SHP77 (cell line): ENCODE measurements at regions not wholly inside any gene's neighbourhood (a gene's known extent, or its start where the extent isn't known, plus 50 kb on each side); places are given as distances from the start of the nearest gene placed in this dataset.
"Not testable (repeated sequence)": the region's sequence is repeated elsewhere in the genome, so short reads cannot be mapped to it uniquely, and the experiment has no call there.

Experiments used
- DNase-seq, 2 experiments: peaks; one replicate each; lab custom pipeline; 2025; lab: John Stamatoyannopoulos, UW

DNA sequence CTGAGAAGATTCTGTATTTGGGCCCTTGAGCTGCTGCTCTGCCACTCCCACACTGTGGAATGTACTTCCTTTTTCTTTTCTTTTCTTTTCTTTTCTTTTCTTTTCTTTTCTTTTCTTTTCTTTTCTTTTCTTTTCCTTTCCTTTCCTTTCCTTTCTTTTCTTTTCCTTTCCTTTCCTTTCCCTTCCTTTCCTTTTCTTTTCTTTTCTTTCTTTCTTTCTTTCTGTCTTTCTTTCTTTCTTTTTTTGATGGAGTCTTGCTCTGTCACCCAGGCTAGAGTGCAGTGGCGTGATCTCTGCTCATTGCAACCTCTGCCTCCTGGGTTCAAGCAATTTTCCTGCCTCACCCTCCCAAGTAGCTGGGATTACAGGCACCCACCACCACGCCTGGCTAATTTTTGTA is 89.8 kb downstream of the DNAAF6 start:
- DNase-seq: not testable (repeated sequence)

DNA sequence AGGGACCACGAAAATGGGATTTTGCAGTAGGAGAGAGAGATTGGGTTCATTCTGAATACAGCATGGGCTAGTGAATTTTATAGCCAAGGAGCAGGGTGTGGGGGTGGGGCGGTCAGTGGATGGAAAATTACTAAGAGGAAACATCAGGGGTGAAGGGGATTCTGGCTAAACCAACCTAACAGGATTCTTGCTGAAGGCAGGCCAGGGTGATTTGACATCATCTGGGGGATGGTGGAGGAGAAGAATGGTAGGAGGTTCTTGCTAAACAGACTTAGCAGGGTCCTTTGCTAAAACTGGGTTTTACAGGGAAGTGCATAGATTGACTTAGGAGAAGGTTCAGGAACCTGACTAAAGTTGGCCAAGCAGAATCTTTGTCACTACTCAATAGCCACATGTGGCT is 91.9 kb downstream of the DNAAF6 start:
- DNase-seq: no peak

DNA sequence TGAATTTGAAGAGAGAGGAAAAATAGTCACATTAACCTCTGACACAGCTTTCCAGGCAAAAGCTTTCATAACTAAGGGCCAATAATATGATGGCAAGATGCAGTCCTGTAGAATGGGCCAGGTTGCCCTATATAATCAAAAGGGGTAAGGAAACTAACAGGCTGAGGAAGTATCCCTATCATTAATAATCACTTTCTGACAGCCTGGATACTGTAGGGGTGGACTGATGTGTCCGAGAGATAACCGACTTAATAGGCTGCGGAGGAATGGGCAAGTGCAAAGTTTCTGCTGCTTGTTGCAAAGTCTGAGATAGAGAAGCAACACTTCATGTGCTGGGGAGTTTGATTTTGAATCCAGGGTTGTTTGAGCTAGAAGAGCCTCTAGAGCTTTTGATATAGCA is 94.8 kb downstream of the DNAAF6 start:
- no peak for DNase-seq

DNA sequence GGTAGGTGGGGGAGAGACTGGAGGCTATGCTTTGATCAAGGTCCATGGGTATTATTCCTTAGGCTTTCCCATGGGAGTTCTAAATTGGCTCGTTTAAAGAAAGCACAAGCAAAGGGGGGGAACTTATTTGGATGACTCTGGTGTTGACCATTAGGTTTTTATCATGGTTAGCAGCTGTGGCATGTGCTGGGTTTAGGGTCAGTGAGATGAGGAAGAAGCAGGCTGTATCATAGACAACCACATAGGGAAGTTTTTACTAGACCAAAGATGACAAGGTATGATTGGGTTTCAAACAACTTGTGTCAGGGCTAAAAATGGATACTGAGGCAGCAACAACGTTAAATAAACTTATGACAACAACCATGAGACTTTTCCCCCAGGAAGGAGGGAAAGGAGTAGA is 97.7 kb downstream of the DNAAF6 start:
- DNase-seq: no peak

DNA sequence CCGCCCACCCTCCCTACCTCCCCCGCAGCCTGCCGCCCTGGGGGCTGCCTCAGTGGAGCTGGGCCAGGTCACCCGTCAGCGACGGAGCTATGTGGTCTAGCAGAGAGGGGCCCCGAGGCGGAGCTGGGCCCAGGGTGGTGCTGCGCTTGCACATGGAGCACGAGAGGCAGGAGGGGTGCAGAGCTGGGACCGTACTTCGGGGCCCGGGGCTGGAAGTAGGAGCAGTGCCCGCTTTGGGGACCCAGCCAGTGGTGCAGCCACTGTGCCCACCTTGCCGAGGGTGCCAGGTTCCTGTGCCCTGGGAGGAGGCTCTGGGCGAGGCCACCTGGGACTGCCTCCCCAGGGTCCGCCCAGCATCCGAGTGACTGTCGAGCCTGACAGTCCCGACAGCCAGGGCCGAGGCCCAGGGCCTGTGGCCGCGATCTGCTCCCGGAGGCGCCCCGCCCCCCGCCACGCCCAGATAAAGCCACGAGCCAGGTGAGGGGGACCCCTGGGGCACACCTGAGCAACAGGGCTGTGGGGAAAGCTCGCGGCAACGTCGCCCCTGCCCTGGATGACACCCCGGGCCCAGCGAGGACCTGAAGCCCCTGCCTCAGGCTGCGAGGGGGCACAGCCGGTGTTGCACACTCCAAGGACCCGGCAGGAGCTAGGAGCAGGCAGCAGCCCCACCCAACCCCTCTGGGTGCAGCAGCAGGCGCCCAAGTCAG is 117.5 kb downstream of the DNAAF6 start:
- DNase-seq: no peak

DNA sequence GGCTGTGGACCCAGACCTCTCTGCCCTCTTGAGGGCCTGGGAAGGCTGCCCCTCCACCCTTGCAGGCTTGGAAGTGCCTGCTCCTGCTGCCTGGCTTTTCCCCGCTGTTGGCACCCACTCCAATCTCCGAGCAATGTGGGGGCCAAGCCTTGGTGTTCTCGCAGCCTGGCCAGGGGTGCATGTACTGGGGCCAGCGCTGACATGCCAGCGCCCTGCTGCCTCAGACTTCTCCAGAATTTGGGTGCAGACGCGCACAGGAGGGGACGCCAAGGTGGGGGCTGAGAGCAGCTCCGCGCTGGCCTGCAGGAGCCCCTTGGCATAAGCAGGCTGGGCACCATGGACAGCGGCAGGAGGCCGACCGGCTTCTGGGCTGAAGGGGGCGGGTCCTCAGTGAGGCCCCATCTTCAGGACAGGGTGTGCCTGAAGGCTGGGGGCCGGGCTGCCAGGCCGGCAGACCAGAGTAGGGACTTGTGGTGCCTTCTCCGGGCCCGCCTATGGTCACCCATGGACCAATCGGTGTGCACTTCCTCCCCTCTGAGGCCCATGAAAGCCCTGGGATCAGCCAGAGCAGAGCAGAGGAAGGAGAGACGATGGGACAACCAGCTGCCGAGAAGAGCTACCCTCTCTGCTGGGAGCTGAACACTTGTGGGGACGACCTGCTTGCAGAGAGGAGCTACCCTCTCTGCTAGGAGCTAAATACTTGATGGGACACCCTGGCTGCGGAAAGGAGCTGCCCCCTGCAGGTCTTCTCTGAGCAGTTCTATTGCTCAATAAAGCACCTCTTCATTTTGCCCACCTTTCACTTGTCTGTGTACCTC is 118.3 kb downstream of the DNAAF6 start:
- DNase-seq: peak in 1 of 2 experiments; percentile 4

DNA sequence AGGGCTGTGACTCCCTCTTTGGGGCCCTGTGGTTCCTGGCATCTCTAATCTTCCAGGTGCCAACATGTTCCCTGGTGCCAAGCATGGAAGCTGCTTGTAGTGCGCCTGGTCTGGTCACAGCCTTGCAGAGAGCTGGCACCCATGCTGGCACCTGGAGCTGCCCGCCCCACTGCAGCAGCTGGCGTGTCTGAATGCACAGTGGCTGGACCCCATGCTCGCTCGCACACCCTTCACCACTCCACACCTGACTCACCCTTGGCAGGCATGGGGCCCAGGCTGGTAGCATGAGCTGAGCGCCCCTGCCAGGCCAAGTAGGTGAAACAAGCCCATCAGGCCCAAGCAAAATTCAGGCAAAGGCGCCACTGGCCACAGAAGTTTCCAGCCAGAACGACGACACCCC is 119.1 kb downstream of the DNAAF6 start:
- peak in 1 of 2 experiments; percentile 0 for DNase-seq

DNA sequence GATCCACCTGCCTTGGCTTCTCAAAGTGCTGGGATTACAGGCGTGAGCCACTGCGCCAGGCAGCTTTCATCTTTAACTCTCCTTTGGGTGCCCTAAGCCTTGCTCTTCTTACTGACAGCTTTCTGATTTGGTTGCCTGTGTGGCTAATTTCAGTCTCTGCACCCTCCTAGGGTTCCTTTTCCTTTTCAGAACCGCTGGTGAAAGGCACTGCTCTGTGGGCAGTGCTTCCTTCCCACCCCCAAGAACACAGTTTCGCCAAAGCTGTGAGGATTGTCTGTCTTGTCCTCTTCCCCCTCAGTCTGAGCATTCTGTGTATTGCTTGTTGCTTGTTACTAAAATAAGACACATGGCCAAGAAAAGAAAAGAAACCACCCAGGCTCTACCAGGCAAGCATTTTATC is 101.4 kb upstream of the FRMPD3 start:
- no peak for DNase-seq

DNA sequence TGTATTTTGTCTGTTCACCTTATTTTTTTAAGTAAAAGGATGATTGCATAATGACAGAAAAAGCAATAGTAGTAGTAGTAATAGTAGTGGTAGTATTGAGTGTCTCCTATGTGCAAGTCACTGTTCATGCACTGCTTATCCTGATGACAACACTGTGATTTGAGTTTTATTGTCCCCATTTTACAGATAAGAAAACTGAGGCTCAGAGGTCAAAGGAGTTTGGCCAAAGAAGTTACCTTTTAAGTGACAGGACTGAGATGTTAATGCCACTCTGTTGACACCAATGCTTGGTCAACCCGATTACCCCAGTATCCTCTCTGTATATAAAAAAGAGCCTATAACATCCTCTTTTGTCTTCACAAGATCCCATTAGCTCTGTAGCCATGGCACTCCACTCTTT is 100.5 kb upstream of the FRMPD3 start:
- no peak for DNase-seq

DNA sequence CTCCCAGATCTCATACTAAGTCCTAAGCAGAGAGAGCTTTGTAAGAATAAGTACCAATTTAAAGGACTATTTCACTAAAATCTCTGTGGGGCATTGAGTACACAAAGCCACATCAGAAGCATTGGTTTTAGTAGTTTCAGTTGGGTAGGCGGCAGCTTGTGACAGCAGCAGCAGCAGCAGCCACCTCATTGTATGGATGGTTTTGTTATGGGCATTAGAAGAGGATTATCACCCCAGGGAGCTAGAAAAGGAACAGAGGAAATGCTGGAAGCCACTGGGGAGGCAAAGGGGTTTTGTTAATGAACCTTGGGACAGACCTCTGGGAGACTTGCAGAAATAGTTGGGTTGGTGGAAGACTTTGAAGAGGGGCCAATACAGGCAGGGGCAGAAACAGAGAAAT is 93.9 kb upstream of the FRMPD3 start:
- no peak for DNase-seq

DNA sequence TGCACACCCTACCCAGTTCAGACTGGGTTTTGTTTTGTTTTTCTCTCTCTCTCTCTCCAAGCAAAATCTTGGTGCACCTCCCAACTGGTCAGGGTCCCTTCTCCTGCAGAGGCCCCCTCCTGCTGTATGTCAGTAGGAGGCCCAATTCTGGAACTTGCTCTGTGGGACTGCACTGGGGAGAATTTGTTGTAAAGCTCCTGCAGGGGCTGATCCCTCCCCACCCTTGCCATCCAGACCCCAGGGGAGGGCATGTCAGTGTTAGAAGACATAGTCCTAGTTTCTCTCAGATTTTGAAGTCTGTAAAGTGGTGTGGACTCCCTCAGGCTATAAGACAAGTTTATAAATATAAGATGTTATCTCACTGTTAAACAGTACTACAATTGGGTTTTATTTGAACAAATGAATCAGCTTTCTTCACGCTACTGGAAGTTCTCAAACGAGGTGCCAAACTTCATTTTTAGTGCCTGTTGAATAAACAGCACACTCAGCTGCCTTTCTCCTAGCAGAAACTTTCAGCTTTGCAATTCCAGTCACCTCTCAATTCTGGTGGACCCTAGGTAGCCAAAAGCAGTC is 88.6 kb upstream of the FRMPD3 start:
- no peak for DNase-seq

DNA sequence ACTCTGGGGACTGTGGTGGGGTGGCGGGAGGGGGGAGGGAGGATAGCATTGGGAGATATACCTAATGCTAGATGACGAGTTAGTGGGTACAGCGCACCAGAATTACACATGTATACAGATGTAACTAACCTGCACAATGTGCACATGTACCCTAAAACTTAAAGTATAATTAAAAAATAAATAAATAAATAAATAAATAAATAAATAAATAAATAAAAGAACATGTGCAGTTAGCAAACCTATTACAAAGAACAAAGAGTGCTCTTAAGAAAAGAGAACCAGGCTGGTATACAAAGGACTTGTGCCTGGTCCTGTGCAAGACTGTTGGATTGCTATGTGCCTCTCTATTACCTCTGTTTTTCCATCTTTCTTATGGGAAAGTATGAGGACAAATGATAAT is 79.3 kb upstream of the FRMPD3 start:
- DNase-seq: not testable (repeated sequence)

DNA sequence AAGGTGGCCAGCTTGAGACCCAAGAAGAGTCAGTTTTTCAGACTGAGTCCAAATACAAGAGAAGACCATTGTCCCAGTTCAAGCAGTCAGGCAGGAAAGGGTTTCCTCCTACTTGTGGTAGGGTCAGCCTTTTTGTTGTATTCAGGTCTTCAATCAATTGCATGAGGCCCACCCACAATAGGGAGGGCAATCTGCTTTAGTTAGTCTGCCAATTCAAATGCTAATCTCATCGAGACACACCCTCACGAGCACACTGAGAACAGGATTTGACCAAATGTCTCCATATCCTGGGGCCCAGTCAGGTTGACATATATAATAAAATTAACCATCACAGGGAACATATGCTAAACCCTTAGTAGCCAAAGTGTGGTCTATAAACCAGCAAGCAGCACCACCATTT is 75.3 kb upstream of the FRMPD3 start:
- DNase-seq: no peak

DNA sequence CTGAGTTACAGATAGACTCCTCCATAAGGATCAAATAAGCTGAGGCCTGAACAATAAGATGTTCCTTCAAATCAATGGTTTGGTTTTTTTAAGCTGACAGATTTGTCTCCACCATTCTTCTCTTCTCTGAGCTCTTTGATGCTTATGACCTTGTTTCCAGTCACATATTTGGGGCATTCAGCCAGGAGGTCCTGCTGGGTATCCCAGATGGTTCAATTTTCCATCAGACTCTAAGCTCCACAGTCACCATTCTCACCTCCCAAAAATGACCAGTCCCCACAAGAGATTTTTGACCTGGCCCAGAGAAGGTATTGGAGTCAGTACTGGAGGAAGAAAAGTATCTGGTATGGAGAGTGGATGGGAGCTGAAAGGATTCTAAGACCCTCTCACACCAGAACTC is 74.6 kb upstream of the FRMPD3 start:
- no peak for DNase-seq

DNA sequence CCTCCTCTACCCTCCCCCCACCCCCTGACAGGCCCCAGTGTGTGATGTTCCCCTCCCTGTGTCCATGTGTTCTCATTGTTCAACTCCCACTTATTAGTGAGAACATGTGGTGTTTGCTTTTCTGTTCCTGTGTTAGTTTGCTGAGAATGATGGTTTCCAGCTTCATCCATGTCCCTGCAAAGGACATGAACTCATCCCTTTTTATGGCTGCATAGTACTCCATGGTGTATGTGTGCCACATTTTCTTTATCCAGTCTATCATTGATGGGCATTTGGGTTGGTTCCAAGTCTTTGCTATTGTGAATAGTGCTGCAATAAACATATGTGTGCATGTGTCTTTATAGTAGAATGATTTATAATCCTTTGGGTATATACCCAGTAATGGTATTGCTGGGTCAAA is 73.3 kb upstream of the FRMPD3 start:
- not testable (repeated sequence) for DNase-seq

DNA sequence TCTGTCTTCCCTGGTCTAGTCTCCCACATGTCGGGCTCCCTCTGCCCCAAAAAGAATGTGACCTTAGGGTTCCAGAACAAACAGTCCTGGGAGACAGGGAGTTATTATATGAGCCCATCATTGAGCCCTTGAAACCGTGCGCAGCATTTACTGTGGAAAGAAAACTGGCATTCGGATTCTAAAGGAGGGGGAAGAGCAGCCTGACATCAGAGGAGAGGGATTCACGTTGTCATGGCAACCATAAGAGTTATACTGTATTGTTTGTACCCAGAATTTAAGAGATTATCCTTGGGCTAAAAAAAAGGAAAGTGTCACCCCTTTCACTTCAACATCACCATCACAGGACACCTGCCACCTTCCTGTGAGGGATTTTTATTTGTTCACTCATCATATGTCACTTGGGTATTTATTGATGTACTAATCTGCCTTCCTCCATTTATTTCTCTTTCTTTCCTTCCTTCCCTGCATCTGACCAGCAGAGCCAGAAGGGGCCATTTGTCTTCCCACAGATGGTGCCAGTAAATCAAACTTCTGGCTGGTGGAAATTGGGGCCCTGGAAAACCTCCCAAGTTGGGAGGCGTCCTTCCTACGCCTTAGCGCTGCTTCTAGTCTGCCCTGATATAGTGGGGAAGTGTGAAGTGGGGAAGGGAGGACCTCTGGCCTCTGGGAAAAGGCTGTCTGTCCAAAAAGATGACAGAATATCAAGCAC is 64.9 kb upstream of the FRMPD3 start:
- DNase-seq: no peak

DNA sequence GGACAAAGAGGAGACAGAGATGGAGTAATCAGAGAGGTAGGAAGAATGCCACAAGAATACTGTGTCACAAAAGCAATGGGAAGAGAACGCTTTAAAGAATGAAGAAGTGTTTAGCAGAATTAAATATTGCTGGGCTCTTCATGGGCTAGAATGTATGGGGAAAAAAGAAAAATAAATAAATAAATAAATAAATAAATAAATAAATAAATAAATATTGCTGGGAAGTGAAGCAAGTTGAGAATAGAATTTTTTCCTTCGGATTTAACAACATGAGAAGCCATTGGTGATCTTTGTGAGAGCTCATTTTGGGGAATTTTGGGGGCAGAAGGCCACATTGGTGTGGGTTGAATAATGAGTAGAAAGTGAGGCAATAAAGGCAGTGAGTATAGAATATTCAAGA is 59.7 kb upstream of the FRMPD3 start:
- DNase-seq: no peak

DNA sequence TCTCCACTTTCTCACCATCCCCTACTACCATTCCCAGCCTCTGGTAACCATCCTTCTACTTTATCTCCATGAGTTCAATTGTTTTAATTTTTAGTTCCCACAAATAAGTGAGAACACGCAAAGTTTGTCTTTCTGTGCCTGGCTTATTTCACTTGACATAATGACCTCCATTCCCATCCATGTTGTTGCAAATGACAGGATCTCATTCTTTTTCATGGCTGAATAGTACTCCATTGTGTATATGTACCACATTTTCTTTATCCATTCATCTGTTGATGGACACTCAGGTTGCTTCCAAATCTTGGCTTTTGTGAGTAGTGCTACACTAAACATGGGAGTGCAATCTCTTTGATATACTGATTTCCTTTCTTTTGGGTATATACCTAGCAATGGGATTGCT is 55.8 kb upstream of the FRMPD3 start:
- not testable (repeated sequence) for DNase-seq

DNA sequence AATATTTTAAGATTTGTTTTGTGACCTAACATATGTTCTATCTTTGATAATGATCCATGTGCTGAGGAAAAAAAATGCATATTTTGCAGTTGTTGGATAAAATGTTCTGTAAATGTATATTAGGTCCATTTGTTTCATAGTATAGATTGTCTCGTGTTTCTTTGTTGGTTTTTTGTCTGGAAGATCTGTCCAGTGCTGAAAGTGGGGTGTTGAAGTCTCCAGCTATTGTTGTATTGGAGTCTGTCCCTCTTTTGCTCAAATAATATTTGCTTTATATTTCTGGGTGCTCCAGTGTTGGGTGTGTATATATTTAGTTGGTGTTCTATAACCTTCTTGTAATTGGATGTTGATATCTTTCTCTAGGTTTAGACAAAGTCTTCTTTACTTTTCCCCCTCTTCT is 53.2 kb upstream of the FRMPD3 start:
- DNase-seq: no peak

DNA sequence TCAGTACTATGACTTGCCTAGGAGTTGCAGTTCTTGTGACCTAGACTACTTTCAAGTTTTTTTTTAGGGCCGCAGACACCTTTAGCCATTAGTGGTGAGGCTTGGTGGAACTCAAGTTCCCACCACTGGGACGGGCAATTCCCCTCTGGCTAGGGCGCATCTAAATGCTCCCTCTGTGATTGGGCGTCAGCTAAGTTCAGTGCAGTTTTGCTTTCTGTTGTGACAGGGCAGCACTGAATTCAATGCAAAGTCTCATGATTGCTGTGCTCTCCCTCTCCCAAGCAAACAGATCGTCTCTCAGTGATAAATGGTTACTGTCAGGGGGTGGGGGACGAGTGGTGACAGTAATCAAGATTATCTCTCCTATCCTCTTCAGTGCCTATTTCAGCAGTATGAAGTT is 52.7 kb upstream of the FRMPD3 start:
- DNase-seq: no peak

DNA sequence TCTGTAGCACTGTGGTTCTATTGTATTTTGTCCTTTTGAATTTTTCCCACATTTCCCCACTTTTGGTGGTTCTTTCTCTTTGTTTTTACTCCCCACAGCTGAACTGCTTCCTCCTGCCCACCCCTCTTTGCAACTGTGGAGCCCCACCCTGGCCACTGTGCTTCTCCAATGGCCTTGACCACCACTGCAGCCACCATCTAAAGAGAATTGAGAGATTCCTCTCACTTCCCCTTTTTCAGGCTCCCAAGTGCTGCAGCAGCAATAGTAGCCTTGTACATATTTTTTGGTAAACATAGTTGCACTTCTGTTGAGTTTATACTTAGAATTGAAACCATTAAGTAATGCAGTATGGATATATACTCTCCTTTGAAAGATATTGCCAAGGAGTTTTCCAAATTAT is 51.3 kb upstream of the FRMPD3 start:
- no peak for DNase-seq
